ENCODE measurements at regions not wholly inside any gene's neighbourhood (a gene's known extent, or its start where the extent isn't known, plus 50 kb on each side); places are given as distances from the start of the nearest gene placed in this dataset.
"Not testable (repeated sequence)": the region's sequence is repeated elsewhere in the genome, so short reads cannot be mapped to it uniquely, and the experiment has no call there.

- TF ChIP-seq ZFP30 (CRISPR knock-in tag; IDR thresholded peaks at IDR 0.05) (no peak), GLIS3 (CRISPR knock-in tag; IDR thresholded peaks at IDR 0.05) (no peak), CSRNP3 (CRISPR knock-in tag; IDR thresholded peaks at IDR 0.05) (no peak), TSHZ2 (CRISPR knock-in tag; IDR thresholded peaks at IDR 0.05) (no peak), OSR1 (CRISPR knock-in tag; IDR thresholded peaks at IDR 0.05) (no peak), TOX (CRISPR knock-in tag; IDR thresholded peaks at IDR 0.05; ENCODE audit: borderline replicate concordance) (no peak)
- no peak for ATAC-seq
These were observed 555.9 kb downstream of the PDHA2 start for GRCh38 chr4:96395747-96396146.

- TF ChIP-seq ZFP3 (CRISPR knock-in tag; IDR thresholded peaks at IDR 0.05) (no peak), ISL1 (CRISPR knock-in tag; IDR thresholded peaks at IDR 0.05) (no peak), TCF4 (CRISPR knock-in tag; IDR thresholded peaks at IDR 0.05; ENCODE audit: borderline replicate concordance) (no peak), PPARA (CRISPR knock-in tag; IDR thresholded peaks at IDR 0.05; ENCODE audit: borderline replicate concordance) (no peak)
- no peak for ATAC-seq
These were observed 566.8 kb downstream of the PDHA2 start for GRCh38 chr4:96406742-96407141.

- ATAC-seq = no peak
- no peak for TF ChIP-seq TOX (CRISPR knock-in tag; IDR thresholded peaks at IDR 0.05; ENCODE audit: borderline replicate concordance)
- no peak for TF ChIP-seq RARB (CRISPR knock-in tag; IDR thresholded peaks at IDR 0.05)
These were observed 567.3 kb downstream of the PDHA2 start for GRCh38 chr4:96407225-96407624.

- TF ChIP-seq POU6F1 (CRISPR knock-in tag; IDR thresholded peaks at IDR 0.05; ENCODE audit: borderline replicate concordance, low read depth) (no peak), GLIS3 (CRISPR knock-in tag; IDR thresholded peaks at IDR 0.05) (no peak), CSRNP3 (CRISPR knock-in tag; IDR thresholded peaks at IDR 0.05) (no peak), TOX (CRISPR knock-in tag; IDR thresholded peaks at IDR 0.05; ENCODE audit: borderline replicate concordance) (no peak), CSDC2 (CRISPR knock-in tag; IDR thresholded peaks at IDR 0.05) (no peak), SNAI2 (CRISPR knock-in tag; IDR thresholded peaks at IDR 0.05) (no peak), OSR1 (CRISPR knock-in tag; IDR thresholded peaks at IDR 0.05) (no peak), ZNF8 (CRISPR knock-in tag; IDR thresholded peaks at IDR 0.05) (no peak), ESRRG (CRISPR knock-in tag; IDR thresholded peaks at IDR 0.05) (no peak), ARNTL (CRISPR knock-in tag; IDR thresholded peaks at IDR 0.05; ENCODE audit: borderline replicate concordance, low read depth) (no peak), ZNF70 (CRISPR knock-in tag; IDR thresholded peaks at IDR 0.05) (no peak)
- no peak for ATAC-seq
These were observed 568.0 kb downstream of the PDHA2 start for GRCh38 chr4:96407738-96408463.

GRCh38 chr4:96414853-96415252, 575.0 kb downstream of the PDHA2 start:
- not testable (repeated sequence) for ATAC-seq
